Activated naive CD8-positive, alpha-beta T cell treated with anti-CD3 and anti-CD28 coated beads, Interleukin-2, amount 10 ng/mL, durations not matched to agents 7 days and 5 days (primary cell): ENCODE measurements at regions not wholly inside any gene's neighbourhood (a gene's known extent, or its start where the extent isn't known, plus 50 kb on each side); places are given as distances from the start of the nearest gene placed in this dataset.
"Not testable (repeated sequence)": the region's sequence is repeated elsewhere in the genome, so short reads cannot be mapped to it uniquely, and the experiment has no call there.

Experiments
- ATAC-seq: fragments of 150-1000 bp; cut with Tn5 transposase; one replicate; pipeline ENCODE4 v1.10.0; 2021; ENCODE audit warnings: low read depth, moderate library complexity
- POLR2A ChIA-PET: fragments of 350-600 bp; sonication (Branson Sonifier 250); formaldehyde crosslinking; loops from one replicate; lab custom pipeline; 2021; ENCODE audit warnings: antibody characterized with exemption; lab: Charles Lee
- DNase-seq: peaks from one replicate; pipeline ENCODE4 v3.0.0; 2021
- H3K27ac Mint-ChIP-seq: one replicate; pipeline ENCODE4 v1.8.0; 2022; ENCODE audit warnings: mild to moderate bottlenecking, mixed read lengths
- H3K27me3 Mint-ChIP-seq: one replicate; pipeline ENCODE4 v1.8.0; 2022; ENCODE audit warnings: mild to moderate bottlenecking, moderate library complexity, mixed read lengths
- H3K36me3 Mint-ChIP-seq: one replicate; pipeline ENCODE4 v1.8.0; 2021; ENCODE audit warnings: mild to moderate bottlenecking, mixed read lengths
- H3K4me1 Mint-ChIP-seq: one replicate; pipeline ENCODE4 v1.8.0; 2021; ENCODE audit warnings: mixed read lengths
- H3K4me3 Mint-ChIP-seq: one replicate; pipeline ENCODE4 v1.8.0; 2022; ENCODE audit warnings: mild to moderate bottlenecking, moderate library complexity, mixed read lengths
- H3K9me3 Mint-ChIP-seq: one replicate; pipeline ENCODE4 v1.8.0; 2021; ENCODE audit warnings: mixed read lengths

DNA sequence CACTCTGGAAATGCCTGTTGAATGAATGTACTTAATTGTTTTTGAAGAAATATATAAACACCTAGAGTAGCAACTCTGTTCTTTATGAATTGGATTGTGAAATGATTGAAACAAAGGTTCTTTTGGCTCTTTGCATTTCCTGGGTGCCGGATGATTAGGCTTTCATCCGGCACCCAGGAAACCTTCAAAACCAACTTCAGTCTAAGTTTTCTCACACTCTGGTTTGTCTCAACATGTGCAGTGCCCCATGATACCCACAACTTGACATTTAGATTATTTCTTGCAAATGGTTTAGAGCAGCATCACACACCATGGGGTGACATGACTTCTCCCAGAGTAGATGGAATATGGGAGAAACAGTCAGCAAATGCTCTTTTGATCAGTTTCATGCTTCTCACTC lies 354.9 kb downstream of the BARHL2 start:
- no peak overlapping the region for H3K4me3 Mint-ChIP-seq

DNA sequence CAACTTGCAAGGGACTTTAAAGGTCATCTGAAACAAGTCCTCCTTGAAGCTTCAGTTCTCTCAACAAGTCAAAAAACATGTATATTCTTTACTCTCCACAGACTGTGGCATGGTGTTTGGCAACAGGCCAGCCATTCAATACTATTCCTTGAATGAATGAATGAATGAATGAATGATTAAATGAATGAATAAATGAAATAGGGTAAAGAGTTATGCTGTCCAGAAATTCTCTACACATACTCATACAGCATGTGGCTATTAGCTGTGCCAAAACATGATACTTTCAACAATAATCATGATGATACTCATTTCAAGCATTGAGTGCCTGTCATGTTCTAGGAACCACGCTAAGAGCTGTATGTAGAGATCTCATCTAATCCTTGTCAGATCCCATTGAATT lies 356.1 kb downstream of the BARHL2 start:
- Mint-ChIP-seq H3K4me3 (no peak overlapping the region), H3K27me3 (peaks cover 8% of the 10 kb centered on the region), H3K4me1 (no peaks in the 10 kb centered on the region), H3K36me3 (no peaks in the 10 kb centered on the region), H3K9me3 (no peaks in the 10 kb centered on the region), H3K27ac (no peak overlapping the region)
- POLR2A ChIA-PET = no interaction called here
- DNase-seq (no peak), ATAC-seq (no peak)

More for the DNA sequence above, 354.9 kb downstream of the BARHL2 start:
- Mint-ChIP-seq H3K27ac (no peak overlapping the region), H3K36me3 (no peaks in the 10 kb centered on the region), H3K4me1 (no peaks in the 10 kb centered on the region), H3K27me3 (peaks cover 6% of the 10 kb centered on the region), H3K9me3 (no peaks in the 10 kb centered on the region)
- POLR2A ChIA-PET = no interaction called here
- ATAC-seq = no peak
- no peak for DNase-seq

DNA sequence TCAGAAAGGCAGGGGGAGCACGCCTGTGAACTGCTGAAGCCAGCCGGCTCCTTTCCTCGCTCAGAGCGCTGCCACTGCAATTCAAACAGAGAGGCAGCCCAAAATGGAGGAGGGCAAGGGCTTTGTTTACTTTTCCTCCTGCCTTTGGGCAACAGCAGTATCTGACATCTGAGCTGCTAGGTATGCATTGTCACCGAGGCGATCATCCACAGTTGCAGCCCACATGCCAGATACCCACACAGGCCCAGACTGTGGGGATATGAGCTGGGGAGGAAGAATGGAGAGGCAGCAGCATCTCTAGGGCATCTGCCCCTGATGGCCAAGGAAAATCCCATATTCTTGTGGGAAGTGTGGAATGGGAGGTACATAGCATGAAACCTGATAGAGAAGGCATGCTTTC lies 357.1 kb downstream of the BARHL2 start:
- ATAC-seq (no peak), DNase-seq (no peak)
- Mint-ChIP-seq H3K36me3 (no peaks in the 10 kb centered on the region), H3K9me3 (no peaks in the 10 kb centered on the region), H3K4me1 (no peaks in the 10 kb centered on the region), H3K4me3 (no peak overlapping the region), H3K27me3 (peaks cover 6% of the 10 kb centered on the region), H3K27ac (no peak overlapping the region)
- POLR2A ChIA-PET = no interaction called here

DNA sequence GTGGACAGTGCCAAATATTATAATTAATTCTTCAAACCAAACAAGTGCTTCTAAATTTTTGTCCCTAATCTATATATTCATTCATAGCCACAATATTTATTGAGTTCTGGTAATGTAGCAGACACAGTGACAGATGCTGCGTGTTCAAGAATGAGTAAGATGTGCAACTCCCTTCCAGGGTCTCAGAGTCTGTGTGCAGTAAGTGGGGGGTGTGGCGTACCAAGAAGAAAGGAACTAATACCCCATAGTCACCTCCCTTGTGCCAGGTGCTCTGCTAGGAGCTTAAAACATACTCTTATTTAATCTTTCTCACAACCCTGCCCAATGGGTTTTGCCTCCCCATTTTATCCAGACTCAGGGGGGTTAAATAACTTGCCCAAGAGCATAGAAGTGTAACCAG lies 358.7 kb downstream of the BARHL2 start:
- Mint-ChIP-seq H3K27me3 (peaks cover 4% of the 10 kb centered on the region), H3K4me3 (no peak overlapping the region), H3K36me3 (no peaks in the 10 kb centered on the region), H3K27ac (no peak overlapping the region), H3K4me1 (no peaks in the 10 kb centered on the region), H3K9me3 (no peaks in the 10 kb centered on the region)
- ATAC-seq = no peak
- no peak for DNase-seq
- POLR2A ChIA-PET = no interaction called here

DNA sequence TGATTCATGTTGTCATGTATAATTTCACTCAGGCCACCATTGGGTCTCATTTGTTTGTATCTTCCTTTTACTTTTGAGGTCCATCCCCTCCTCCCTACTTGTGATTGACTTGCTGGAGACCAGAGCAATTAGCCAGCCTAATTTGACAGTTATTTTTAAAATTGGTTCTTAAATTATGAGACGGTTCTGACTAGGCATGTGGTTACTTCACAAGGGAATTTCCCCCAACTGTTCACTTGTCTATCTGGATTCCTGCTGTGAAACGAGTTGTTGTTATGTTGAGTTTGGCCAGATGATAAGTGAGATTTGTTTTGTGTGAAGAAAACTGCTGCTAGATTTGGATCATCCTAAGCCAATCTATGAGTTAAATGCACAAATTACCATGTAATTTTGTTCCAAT lies 359.1 kb downstream of the BARHL2 start:
- H3K27ac Mint-ChIP-seq = no peak overlapping the region
- POLR2A ChIA-PET = no interaction called here
- H3K9me3 Mint-ChIP-seq = no peaks in the 10 kb centered on the region
- H3K27me3 Mint-ChIP-seq = peaks cover 3% of the 10 kb centered on the region
- no peak overlapping the region for H3K4me3 Mint-ChIP-seq
- ATAC-seq = no peak
- H3K36me3 Mint-ChIP-seq = no peaks in the 10 kb centered on the region
- no peaks in the 10 kb centered on the region for H3K4me1 Mint-ChIP-seq
- DNase-seq = no peak

DNA sequence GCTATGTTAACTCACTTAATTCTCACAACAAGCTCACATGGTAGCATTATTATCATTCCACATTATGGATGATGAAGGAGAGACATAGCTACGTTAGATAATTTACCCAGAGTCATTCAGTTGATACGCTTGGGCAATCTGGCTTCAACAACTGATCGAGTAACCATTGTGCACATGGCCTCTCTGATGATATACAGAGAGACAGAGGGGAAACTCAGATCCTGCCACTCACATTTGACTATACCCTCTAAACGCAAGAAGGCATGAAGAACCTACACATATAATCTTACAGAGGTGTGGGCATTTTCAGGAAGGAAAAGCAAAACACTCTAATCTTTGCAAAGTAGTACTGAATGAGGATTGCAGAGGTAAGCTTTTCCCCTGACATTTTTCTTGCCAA lies 360.1 kb downstream of the BARHL2 start:
- Mint-ChIP-seq H3K27me3 (peaks cover 2% of the 10 kb centered on the region), H3K4me1 (no peaks in the 10 kb centered on the region), H3K27ac (no peak overlapping the region), H3K9me3 (no peaks in the 10 kb centered on the region), H3K4me3 (no peak overlapping the region), H3K36me3 (no peaks in the 10 kb centered on the region)
- POLR2A ChIA-PET = no interaction called here
- DNase-seq = no peak
- ATAC-seq = no peak

DNA sequence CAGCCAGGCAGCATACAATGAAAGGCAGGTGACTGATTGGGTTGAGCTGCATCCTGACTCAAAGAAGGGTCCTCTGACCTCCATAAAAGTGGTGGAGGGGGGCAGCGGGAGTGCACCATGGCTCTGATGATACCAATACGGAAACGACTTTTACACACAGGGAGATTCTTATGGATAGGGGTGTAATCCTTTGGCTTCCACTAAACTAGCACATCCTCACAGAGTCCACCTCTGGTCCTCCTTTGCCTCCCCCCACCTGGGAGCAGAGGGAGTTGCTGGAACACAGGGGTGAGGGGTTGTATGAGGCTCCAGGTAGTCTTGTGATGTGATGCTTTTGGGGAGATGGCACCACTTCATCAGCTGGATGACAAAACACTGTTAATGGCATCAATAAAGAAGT lies 361.0 kb downstream of the BARHL2 start:
- no peaks in the 10 kb centered on the region for H3K36me3 Mint-ChIP-seq
- H3K27ac Mint-ChIP-seq = no peak overlapping the region
- DNase-seq (no peak), ATAC-seq (no peak)
- H3K4me1 Mint-ChIP-seq = no peaks in the 10 kb centered on the region
- H3K4me3 Mint-ChIP-seq = no peak overlapping the region
- POLR2A ChIA-PET = no interaction called here
- H3K27me3 Mint-ChIP-seq = peaks cover 2% of the 10 kb centered on the region
- H3K9me3 Mint-ChIP-seq = no peaks in the 10 kb centered on the region

DNA sequence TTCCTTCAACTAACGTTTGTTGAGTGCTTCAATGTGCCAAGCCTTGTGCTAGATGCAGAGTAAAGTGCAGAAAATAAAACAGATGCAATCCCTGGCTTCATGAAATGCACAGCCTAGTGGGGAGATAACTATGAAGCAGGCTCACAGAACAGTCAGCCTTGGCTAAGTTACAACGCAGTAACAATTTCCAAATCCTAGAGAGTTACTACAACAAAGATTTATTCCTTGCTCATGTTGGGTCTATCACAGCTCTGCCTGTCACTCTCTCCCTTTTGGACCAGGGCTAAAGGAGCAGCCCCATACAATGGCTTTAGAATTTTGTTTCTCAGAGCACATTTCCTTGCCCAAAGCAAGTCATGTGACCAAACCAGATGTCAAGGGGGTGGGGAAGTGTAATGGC lies 359.8 kb downstream of the ZNF326 start:
- POLR2A ChIA-PET = no interaction called here
- Mint-ChIP-seq H3K36me3 (no peaks in the 10 kb centered on the region), H3K27me3 (peaks cover 2% of the 10 kb centered on the region), H3K9me3 (no peaks in the 10 kb centered on the region), H3K4me1 (no peaks in the 10 kb centered on the region), H3K27ac (no peak overlapping the region), H3K4me3 (no peak overlapping the region)
- ATAC-seq = no peak
- DNase-seq = no peak

DNA sequence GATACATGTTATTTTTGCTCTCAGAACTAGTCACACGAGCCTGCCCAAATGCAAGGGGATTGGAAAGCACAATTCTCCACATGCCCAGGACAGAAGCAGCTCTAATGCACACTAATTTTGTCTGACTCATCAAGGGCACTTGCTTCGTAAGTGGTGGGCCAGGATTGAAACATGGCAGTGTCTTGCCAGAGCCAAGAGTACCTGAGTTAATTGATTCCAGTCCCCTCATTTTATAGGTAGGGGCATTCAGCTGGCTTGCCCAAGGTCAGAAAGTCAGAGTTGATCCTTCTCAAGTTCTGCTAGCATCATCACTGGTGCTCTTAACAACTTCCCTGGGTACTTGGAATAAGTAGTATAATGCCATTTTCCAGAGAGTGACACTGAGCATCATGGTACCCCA lies 356.1 kb downstream of the ZNF326 start:
- no peak for DNase-seq
- ATAC-seq = no peak
- POLR2A ChIA-PET = no interaction called here

DNA sequence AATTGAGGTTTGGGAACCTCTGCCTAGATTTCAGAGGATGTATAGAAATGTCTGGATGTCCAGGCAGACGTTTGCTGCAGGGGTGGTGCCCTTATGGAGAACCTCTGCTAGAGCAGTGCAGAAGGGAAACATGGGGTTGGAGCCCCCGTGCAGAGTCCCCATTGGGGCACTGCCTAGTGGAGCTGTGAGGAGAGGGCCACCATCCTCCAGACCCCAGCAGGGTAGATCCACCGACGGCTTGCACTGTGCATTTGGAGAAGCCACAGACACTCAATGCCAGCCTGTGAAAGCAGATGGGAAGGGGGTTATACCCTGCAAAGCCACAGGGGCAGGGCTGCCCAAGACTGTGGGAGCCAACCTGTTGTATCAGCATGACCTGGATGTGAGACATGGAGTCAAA lies 354.6 kb downstream of the ZNF326 start:
- H3K4me3 Mint-ChIP-seq = no peak overlapping the region
- no peaks in the 10 kb centered on the region for H3K36me3 Mint-ChIP-seq
- no peaks in the 10 kb centered on the region for H3K4me1 Mint-ChIP-seq
- H3K27me3 Mint-ChIP-seq = no peaks in the 10 kb centered on the region
- no peak for ATAC-seq
- H3K9me3 Mint-ChIP-seq = peaks cover 4% of the 10 kb centered on the region
- no peak for DNase-seq
- POLR2A ChIA-PET = no interaction called here
- no peak overlapping the region for H3K27ac Mint-ChIP-seq

More for the DNA sequence above, 356.1 kb downstream of the ZNF326 start:
- Mint-ChIP-seq H3K4me1 (no peaks in the 10 kb centered on the region), H3K9me3 (peaks cover 4% of the 10 kb centered on the region), H3K27ac (no peak overlapping the region), H3K27me3 (no peaks in the 10 kb centered on the region), H3K4me3 (no peak overlapping the region), H3K36me3 (no peaks in the 10 kb centered on the region)

DNA sequence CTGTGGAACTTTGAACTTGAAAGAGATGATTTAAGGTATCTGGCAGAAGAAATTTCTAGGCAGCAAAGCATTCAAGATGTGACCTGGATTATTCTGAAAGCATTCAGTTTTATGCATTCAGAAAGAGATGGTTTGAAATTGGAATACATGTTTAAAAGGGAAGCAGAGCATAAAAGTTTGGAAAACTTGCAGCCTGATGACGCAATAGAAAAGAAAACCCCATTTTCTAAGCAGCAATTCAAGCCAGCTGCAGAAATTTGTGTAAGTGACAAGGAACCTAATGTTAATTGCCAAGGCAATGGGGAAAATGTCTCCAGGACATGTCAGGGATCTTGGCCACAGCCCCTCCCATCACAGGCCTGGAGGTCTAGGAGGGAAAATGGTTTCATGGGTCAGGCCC lies 354.0 kb downstream of the ZNF326 start:
- DNase-seq = no peak
- no peaks in the 10 kb centered on the region for H3K4me1 Mint-ChIP-seq
- no peaks in the 10 kb centered on the region for H3K36me3 Mint-ChIP-seq
- peaks cover 4% of the 10 kb centered on the region for H3K9me3 Mint-ChIP-seq
- no peak for ATAC-seq
- POLR2A ChIA-PET = no interaction called here
- H3K4me3 Mint-ChIP-seq = no peak overlapping the region
- no peak overlapping the region for H3K27ac Mint-ChIP-seq
- H3K27me3 Mint-ChIP-seq = no peaks in the 10 kb centered on the region

DNA sequence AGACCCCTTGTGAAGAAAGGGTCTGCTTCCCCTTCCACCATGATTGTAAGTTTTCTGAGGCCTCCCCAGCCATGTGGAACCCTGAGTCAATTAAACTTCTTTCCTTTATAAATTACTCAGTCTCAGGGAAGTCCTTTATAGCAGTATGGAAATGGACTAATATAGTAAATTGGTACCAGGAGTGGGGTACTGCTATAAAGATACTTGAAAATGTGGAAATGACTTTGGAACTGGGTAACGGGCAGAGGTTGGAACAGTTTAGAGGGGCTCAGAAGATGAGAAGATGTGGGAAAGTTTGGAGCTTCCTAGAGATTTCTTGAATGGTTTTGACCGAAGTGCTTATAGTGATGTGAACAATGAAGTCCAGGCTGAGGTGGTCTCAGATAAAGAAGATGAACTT lies 353.5 kb downstream of the ZNF326 start:
- H3K9me3 Mint-ChIP-seq, H3K27ac Mint-ChIP-seq, H3K27me3 Mint-ChIP-seq, ATAC-seq, H3K4me3 Mint-ChIP-seq, H3K36me3 Mint-ChIP-seq, DNase-seq, H3K4me1 Mint-ChIP-seq, POLR2A ChIA-PET: not testable (repeated sequence)

DNA sequence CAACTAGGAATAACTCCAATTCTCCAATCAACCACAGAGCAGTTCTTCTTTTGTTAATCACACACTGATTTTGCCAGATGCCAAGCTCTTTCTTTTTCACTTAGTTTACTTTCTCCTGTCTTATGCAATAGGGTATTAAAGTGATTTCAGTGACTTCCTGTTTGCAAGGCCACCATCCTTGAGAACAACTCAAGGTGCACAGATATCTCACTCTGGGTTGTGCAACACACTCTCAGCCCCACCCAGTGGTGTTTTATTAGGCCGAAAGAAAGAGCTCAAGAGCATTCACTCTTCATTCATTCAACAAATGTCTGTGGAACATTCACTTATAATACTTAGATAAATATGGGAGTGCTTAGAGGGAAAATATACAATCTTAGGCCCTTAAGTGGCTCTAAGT lies 352.5 kb downstream of the ZNF326 start:
- ATAC-seq = no peak
- Mint-ChIP-seq H3K9me3 (peaks cover 4% of the 10 kb centered on the region), H3K4me3 (no peak overlapping the region), H3K27me3 (no peaks in the 10 kb centered on the region), H3K27ac (no peak overlapping the region), H3K36me3 (no peaks in the 10 kb centered on the region), H3K4me1 (no peaks in the 10 kb centered on the region)
- POLR2A ChIA-PET = no interaction called here
- DNase-seq = no peak

DNA sequence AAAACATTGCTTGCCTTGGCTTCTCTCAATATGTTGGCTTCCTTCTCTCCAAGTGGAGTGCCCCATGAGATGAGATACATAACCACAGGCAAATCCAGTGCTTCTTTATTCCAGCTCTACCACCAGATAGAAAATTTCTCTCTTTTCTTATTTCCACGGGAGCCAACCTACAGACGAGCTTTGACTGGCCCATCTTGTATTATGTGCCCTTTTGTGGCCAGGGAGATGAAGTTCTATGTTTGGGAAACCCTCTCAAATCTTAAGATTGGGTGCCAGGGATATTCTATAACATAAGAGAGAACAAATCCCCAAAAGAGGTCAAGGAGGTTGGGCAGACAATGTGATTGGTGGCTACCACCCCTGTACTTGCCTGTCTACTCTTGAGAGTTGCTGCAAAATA lies 351.8 kb downstream of the ZNF326 start:
- Mint-ChIP-seq H3K36me3 (no peaks in the 10 kb centered on the region), H3K4me1 (no peaks in the 10 kb centered on the region), H3K27ac (no peak overlapping the region), H3K9me3 (peaks cover 4% of the 10 kb centered on the region), H3K27me3 (no peaks in the 10 kb centered on the region), H3K4me3 (no peak overlapping the region)
- ATAC-seq (no peak), DNase-seq (no peak)
- POLR2A ChIA-PET = no interaction called here

DNA sequence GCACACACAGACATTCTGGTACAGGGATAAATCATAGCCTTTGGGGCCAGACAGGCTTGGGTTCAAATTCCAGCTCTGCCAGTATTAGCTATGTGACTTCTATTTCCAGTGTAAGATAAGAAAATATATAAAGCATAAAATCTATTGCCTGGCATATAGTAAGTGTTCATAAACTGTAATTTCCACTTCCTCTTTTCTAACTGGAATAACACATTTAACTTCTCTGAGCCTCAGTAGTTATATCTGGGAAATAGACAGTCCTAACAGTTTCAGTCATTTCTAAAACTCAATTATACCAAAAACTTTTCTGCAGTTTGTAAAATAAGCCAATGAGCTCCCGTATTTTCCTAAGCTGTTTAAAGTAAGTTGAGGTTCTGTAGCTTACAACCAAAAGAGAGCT lies 351.4 kb downstream of the ZNF326 start:
- Mint-ChIP-seq H3K27me3 (no peaks in the 10 kb centered on the region), H3K27ac (no peak overlapping the region), H3K4me1 (no peaks in the 10 kb centered on the region), H3K9me3 (peaks cover 4% of the 10 kb centered on the region), H3K4me3 (no peak overlapping the region), H3K36me3 (no peaks in the 10 kb centered on the region)
- POLR2A ChIA-PET = no interaction called here
- no peak for DNase-seq
- ATAC-seq = no peak
